ENCODE measurements at regions not wholly inside any gene's neighbourhood (a gene's known extent, or its start where the extent isn't known, plus 50 kb on each side); places are given as distances from the start of the nearest gene placed in this dataset.

DNA sequence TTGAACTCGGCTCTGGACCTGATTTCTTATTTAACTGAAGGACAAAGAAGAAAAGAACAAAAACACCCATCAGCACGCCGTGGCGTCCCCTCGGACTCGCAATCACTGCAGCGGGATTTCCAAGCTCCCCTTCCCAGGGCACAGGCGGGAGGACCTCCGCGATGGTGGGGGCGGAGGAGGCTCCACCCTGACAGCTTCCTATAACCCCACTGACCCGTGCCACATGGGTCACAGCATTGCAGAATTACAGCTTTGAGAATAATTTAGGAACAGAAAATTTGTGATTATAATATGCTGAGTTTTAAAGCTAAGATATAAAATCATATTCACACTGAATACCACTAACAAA is 129.7 kb upstream of the SEC61G start:
- Histone ChIP-seq H3K4me1 (ENCODE audit: control insufficient read depth, insufficient read depth, low read length) (no peaks in the 10 kb centered on the region), H3K27ac (ENCODE audit: low read length) (no peak overlapping the region), H3K36me3 (ENCODE audit: control insufficient read depth, insufficient read depth, low read length) (no peaks in the 10 kb centered on the region), H3K27me3 (ENCODE audit: control insufficient read depth, insufficient read depth, low read length) (no peaks in the 10 kb centered on the region), H3K4me3 (ENCODE audit: low read depth in 2 of 2, low read length in 2 of 2) (no peak overlapping the region; a peak in 1 of 4 replicates), H3K9me3 (ENCODE audit: control insufficient read depth, insufficient read depth, low read depth, low read length) (no peaks in the 10 kb centered on the region)
- TF ChIP-seq POLR2AphosphoS5 (IDR thresholded peaks at IDR 0.05; ENCODE audit: low read depth, low read length): no peak
- TF ChIP-seq, protein P1, sequence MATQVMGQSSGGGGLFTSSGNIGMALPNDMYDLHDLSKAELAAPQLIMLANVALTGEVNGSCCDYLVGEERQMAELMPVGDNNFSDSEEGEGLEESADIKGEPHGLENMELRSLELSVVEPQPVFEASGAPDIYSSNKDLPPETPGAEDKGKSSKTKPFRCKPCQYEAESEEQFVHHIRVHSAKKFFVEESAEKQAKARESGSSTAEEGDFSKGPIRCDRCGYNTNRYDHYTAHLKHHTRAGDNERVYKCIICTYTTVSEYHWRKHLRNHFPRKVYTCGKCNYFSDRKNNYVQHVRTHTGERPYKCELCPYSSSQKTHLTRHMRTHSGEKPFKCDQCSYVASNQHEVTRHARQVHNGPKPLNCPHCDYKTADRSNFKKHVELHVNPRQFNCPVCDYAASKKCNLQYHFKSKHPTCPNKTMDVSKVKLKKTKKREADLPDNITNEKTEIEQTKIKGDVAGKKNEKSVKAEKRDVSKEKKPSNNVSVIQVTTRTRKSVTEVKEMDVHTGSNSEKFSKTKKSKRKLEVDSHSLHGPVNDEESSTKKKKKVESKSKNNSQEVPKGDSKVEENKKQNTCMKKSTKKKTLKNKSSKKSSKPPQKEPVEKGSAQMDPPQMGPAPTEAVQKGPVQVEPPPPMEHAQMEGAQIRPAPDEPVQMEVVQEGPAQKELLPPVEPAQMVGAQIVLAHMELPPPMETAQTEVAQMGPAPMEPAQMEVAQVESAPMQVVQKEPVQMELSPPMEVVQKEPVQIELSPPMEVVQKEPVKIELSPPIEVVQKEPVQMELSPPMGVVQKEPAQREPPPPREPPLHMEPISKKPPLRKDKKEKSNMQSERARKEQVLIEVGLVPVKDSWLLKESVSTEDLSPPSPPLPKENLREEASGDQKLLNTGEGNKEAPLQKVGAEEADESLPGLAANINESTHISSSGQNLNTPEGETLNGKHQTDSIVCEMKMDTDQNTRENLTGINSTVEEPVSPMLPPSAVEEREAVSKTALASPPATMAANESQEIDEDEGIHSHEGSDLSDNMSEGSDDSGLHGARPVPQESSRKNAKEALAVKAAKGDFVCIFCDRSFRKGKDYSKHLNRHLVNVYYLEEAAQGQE (IDR thresholded peaks at IDR 0.05; ENCODE audit: insufficient read depth in 1 of 2, low read depth in 2 of 2, low read length in 1 of 2): no peak
- DNase-seq (ENCODE audit: low read depth, low spot score) (no peak), ATAC-seq (no peak)
- intact Hi-C loops (cut with micrococcal nuclease; ENCODE audit: unreplicated experiment): no loop called here
- ChIA-PET CTCF (no interaction called here), POLR2A (no interaction called here)
- in situ Hi-C loops (cut with HindIII; ENCODE audit: low pct_unique_long_range_greater_than_20kb, low sequenced_read_pairs): no loop called here
- no TSS peak for BruUV-seq (replicated peaks)

DNA sequence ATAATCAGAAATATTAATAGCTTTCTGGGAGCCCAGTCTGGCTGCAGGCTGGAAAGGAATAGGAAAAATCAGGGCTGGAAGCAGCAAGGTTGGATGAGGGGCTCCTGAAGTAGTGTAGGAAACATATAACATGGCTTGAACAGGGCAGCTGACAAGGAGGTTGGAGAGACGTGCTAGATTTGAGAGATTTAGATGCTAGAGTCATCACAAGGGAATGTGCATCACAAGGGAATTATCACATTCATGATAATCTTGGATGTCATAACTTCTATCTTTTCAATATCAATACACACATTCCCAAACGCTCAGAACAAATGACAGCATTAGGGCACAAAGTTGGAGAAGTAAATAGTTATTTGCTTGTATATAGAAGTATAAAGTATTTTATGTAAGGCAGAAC is 120.9 kb upstream of the EGFR start:
- Histone ChIP-seq H3K27ac (ENCODE audit: low read length) (no peak overlapping the region), H3K27me3 (ENCODE audit: control insufficient read depth, insufficient read depth, low read length) (no peaks in the 10 kb centered on the region), H3K4me3 (ENCODE audit: low read depth in 2 of 2, low read length in 2 of 2) (no peak overlapping the region), H3K4me1 (ENCODE audit: control insufficient read depth, insufficient read depth, low read length) (no peaks in the 10 kb centered on the region), H3K36me3 (ENCODE audit: control insufficient read depth, insufficient read depth, low read length) (no peaks in the 10 kb centered on the region), H3K9me3 (ENCODE audit: control insufficient read depth, insufficient read depth, low read depth, low read length) (no peaks in the 10 kb centered on the region)
- in situ Hi-C loops (cut with HindIII; ENCODE audit: low pct_unique_long_range_greater_than_20kb, low sequenced_read_pairs) (no loop called here), intact Hi-C loops (cut with micrococcal nuclease; ENCODE audit: unreplicated experiment) (no loop called here)
- ATAC-seq (no peak), DNase-seq (ENCODE audit: low read depth, low spot score) (no peak)
- ChIA-PET CTCF (no interaction called here), POLR2A (no interaction called here)
- BruUV-seq (replicated peaks): no TSS peak
- TF ChIP-seq, protein P2, sequence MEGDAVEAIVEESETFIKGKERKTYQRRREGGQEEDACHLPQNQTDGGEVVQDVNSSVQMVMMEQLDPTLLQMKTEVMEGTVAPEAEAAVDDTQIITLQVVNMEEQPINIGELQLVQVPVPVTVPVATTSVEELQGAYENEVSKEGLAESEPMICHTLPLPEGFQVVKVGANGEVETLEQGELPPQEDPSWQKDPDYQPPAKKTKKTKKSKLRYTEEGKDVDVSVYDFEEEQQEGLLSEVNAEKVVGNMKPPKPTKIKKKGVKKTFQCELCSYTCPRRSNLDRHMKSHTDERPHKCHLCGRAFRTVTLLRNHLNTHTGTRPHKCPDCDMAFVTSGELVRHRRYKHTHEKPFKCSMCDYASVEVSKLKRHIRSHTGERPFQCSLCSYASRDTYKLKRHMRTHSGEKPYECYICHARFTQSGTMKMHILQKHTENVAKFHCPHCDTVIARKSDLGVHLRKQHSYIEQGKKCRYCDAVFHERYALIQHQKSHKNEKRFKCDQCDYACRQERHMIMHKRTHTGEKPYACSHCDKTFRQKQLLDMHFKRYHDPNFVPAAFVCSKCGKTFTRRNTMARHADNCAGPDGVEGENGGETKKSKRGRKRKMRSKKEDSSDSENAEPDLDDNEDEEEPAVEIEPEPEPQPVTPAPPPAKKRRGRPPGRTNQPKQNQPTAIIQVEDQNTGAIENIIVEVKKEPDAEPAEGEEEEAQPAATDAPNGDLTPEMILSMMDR (IDR thresholded peaks at IDR 0.05): no peak
- TF ChIP-seq TCF7L2 (IDR thresholded peaks at IDR 0.05; ENCODE audit: low read depth, low read length) (no peak), SIN3A (IDR thresholded peaks at IDR 0.05; ENCODE audit: borderline replicate concordance, insufficient read depth, low read depth, low read length) (no peak), POLR2AphosphoS5 (IDR thresholded peaks at IDR 0.05; ENCODE audit: low read depth, low read length) (no peak)
- TF ChIP-seq, protein P1 (IDR thresholded peaks at IDR 0.05; ENCODE audit: insufficient read depth in 1 of 2, low read depth in 2 of 2, low read length in 1 of 2): no peak

Measured in Panc1 (cell line).